PC-9 (cell line): ENCODE measurements at regions not wholly inside any gene's neighbourhood (a gene's known extent, or its start where the extent isn't known, plus 50 kb on each side); places are given as distances from the start of the nearest gene placed in this dataset.

Experiments
- BruUV-seq: library from RNA; stranded (reverse); fragments of 400-500 nt; replicated peaks from 2 replicates; lab custom pipeline; 2021; lab: Mats Ljungman, UMichigan
- CTCF ChIA-PET: fragments of 300-600 bp; sonication (Branson Sonifier 250); formaldehyde crosslinking; loops from one replicate; lab custom pipeline; 2022; ENCODE audit warnings: antibody characterized with exemption; lab: Charles Lee
- POLR2A ChIA-PET: fragments of 300-600 bp; sonication (Branson Sonifier 250); formaldehyde crosslinking; loops from one replicate; lab custom pipeline; 2022; ENCODE audit warnings: antibody characterized with exemption; ENCODE audit not compliant: unreplicated experiment; lab: Charles Lee
- DNase-seq, 2 experiments: peaks; one replicate each; pipeline versions ENCODE4 v3.0.0 to v3.0.0-alpha.2; 2015 to 2022; ENCODE audit warnings: mixed read lengths in 1 of 2
- H2AFZ ChIP-seq: fragments of 200-600 bp; sonication (generic); 2 replicates; pipeline ENCODE4 v1.8.1; 2017; ENCODE audit warnings: antibody characterized with exemption
- H3F3A ChIP-seq: fragments of 200-600 bp; sonication (generic); 2 replicates; pipeline ENCODE4 v1.8.1; 2017; ENCODE audit warnings: antibody characterized with exemption, mild to moderate bottlenecking, low read depth; ENCODE audit not compliant: insufficient read depth
- H3K27ac ChIP-seq: fragments of 200-600 bp; sonication (generic); 2 replicates; pipeline ENCODE4 v1.6.1; 2016; ENCODE audit warnings: mixed run types
- H3K27me3 ChIP-seq: fragments of 200-600 bp; sonication (generic); 2 replicates; pipeline ENCODE4 v1.6.1; 2016; ENCODE audit warnings: low read depth, mixed run types; ENCODE audit not compliant: insufficient read depth
- H3K36me3 ChIP-seq: fragments of 200-600 bp; sonication (generic); 2 replicates; pipeline ENCODE4 v1.6.1; 2016; ENCODE audit warnings: low read depth, mixed run types
- H3K4me1 ChIP-seq: fragments of 200-600 bp; sonication (generic); replicated peaks from 2 replicates; pipeline ENCODE4 v1.6.1; 2016; ENCODE audit warnings: mixed run types; ENCODE audit not compliant: insufficient read depth
- H3K4me2 ChIP-seq: fragments of 200-600 bp; sonication (generic); 2 replicates; pipeline ENCODE4 v1.6.1; 2017; ENCODE audit warnings: mixed run types
- H3K4me3 ChIP-seq: fragments of 200-600 bp; sonication (generic); 2 replicates; pipeline ENCODE4 v1.6.1; 2016; ENCODE audit warnings: mixed run types
- H3K79me2 ChIP-seq: fragments of 200-600 bp; sonication (generic); 2 replicates; pipeline ENCODE4 v1.6.1; 2017; ENCODE audit warnings: low read depth, mixed run types
- H3K9me2 ChIP-seq: fragments of 200-600 bp; sonication (generic); 2 replicates; pipeline ENCODE4 v1.8.1; 2017; ENCODE audit warnings: mild to moderate bottlenecking; ENCODE audit not compliant: insufficient read depth
- H3K9me3 ChIP-seq: fragments of 200-600 bp; sonication (generic); 2 replicates; pipeline ENCODE4 v1.8.1; 2016; ENCODE audit warnings: low read depth; ENCODE audit not compliant: insufficient read depth
- H4K20me1 ChIP-seq: fragments of 200-600 bp; sonication (generic); 2 replicates; pipeline ENCODE4 v1.8.1; 2017; ENCODE audit not compliant: insufficient read depth
- CTCF ChIP-seq: fragments of 200-600 bp; sonication (generic); conservative IDR thresholded peaks from 2 replicates; pipeline ENCODE4 v1.6.1; 2017; ENCODE audit warnings: mixed run types, antibody characterized with exemption, mild to moderate bottlenecking, moderate library complexity
- EZH2 ChIP-seq: fragments of 200-600 bp; sonication (generic); IDR thresholded peaks from 2 replicates; pipeline ENCODE4 v1.8.0; 2017; ENCODE audit warnings: antibody characterized with exemption, low read depth
- intact Hi-C: fragments of 100-400 bp; cut with micrococcal nuclease; formaldehyde crosslinking; loops from one replicate; pipeline ENCODE4 v1.10.0; 2022; ENCODE audit not compliant: unreplicated experiment

GRCh38 chr3:139755551-139755950, 77.8 kb upstream of the NMNAT3 start:
- DNase-seq = no peak
- H3K9me3 ChIP-seq = 0 out of 2 replicates have a peak, but pooled peaks cover 2% of the 10 kb centered on the region
- H3K4me2 ChIP-seq = no peak overlapping the region
- H3K36me3 ChIP-seq = no peaks in the 10 kb centered on the region
- no peak overlapping the region for H3K27ac ChIP-seq
- ChIA-PET CTCF (no interaction called here), POLR2A (no interaction called here)
- BruUV-seq = no TSS peak
- no peak overlapping the region for H2AFZ ChIP-seq
- TF ChIP-seq CTCF = no peak
- no peak for TF ChIP-seq EZH2
- H3K4me3 ChIP-seq = no peak overlapping the region
- intact Hi-C loops = no loop called here
- H4K20me1 ChIP-seq = no peaks in the 10 kb centered on the region
- H3K9me2 ChIP-seq = no peaks in the 10 kb centered on the region
- no peaks in the 10 kb centered on the region for H3K79me2 ChIP-seq
- H3K27me3 ChIP-seq = no peaks in the 10 kb centered on the region
- H3K4me1 ChIP-seq = no peaks in the 10 kb centered on the region
- H3F3A ChIP-seq = no peaks in the 10 kb centered on the region

DNA sequence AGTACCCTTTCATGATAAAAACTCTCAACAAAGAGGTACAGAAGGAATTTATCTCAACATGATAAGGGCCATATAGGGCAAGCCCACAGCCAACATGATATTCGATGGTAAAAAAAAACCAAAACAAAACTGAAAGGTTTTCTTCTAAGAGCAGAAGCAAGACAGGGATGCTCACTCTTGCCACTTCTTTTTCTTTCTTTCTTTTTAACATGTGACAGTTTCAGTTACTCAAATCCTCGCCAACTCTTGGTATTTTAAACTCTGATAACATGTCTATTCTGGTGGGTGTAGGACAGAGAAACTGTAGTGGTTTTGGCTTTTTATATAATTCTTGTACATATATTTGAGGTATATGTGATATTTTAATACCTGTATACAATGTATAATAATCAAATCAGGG, 74.0 kb upstream of the NMNAT3 start:
- H3K36me3 ChIP-seq = no peaks in the 10 kb centered on the region
- H3K9me2 ChIP-seq = no peaks in the 10 kb centered on the region
- H3K4me1 ChIP-seq = no peaks in the 10 kb centered on the region
- no peak overlapping the region for H3K27ac ChIP-seq
- H3K27me3 ChIP-seq = no peaks in the 10 kb centered on the region
- BruUV-seq = no TSS peak
- no peak for TF ChIP-seq EZH2
- no peak for TF ChIP-seq CTCF
- H3F3A ChIP-seq = no peaks in the 10 kb centered on the region
- no peak overlapping the region for H3K4me2 ChIP-seq
- no peak for DNase-seq
- 0 out of 2 replicates have a peak, but pooled peaks cover 2% of the 10 kb centered on the region for H3K9me3 ChIP-seq
- intact Hi-C loops = no loop called here
- H3K79me2 ChIP-seq = no peaks in the 10 kb centered on the region
- H3K4me3 ChIP-seq = no peak overlapping the region
- H2AFZ ChIP-seq = no peak overlapping the region
- POLR2A ChIA-PET = no interaction called here
- CTCF ChIA-PET = no interaction called here
- H4K20me1 ChIP-seq = no peaks in the 10 kb centered on the region

DNA sequence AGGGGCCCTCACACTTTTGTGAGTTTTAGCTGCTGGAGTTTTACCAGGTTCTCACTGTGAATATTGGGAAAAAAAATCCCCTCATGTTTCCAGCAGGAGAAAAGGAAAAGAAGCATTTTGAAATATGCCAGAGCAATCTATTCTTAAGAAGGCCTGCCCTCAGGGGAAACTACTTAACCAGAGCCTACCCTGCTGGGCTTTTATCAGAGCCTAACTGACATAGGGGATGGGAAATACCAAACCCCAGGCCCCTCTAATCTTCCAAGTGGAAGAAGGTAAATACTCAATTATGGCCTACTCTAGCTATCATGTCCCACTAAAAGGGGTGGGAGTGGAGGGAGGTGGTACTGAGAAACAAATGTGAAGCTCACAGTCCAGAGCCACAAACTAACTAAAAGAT, 68.7 kb upstream of the NMNAT3 start:
- Histone ChIP-seq H3K27me3 (no peaks in the 10 kb centered on the region), H3K36me3 (no peaks in the 10 kb centered on the region), H3F3A (no peaks in the 10 kb centered on the region), H4K20me1 (no peaks in the 10 kb centered on the region), H3K4me2 (no peak overlapping the region), H3K9me3 (no peaks in the 10 kb centered on the region), H3K9me2 (no peaks in the 10 kb centered on the region), H2AFZ (no peak overlapping the region), H3K4me3 (no peak overlapping the region), H3K79me2 (no peaks in the 10 kb centered on the region), H3K4me1 (0 out of 2 replicates have a peak, but pooled peaks cover 3% of the 10 kb centered on the region), H3K27ac (no peak overlapping the region)
- DNase-seq = no peak
- ChIA-PET POLR2A (interaction anchor here (0.6 kb wide), 1 partner anchor 254 kb away, joined by 6 read pairs; no protein-coding TSS in a partner anchor), CTCF (no interaction called here)
- intact Hi-C loops = no loop called here
- BruUV-seq = no TSS peak
- TF ChIP-seq EZH2 (no peak), CTCF (no peak)
